Calu3 (cell line): ENCODE measurements at regions not wholly inside any gene's neighbourhood (a gene's known extent, or its start where the extent isn't known, plus 50 kb on each side); places are given as distances from the start of the nearest gene placed in this dataset.

Source experiments
- BruUV-seq: library from RNA; stranded (reverse); fragments of 400-500 nt; replicated peaks from 2 replicates; lab custom pipeline; 2021; lab: Mats Ljungman, UMichigan
- CTCF ChIA-PET: fragments of 300-600 bp; sonication (Branson Sonifier 250); formaldehyde crosslinking; loops from one replicate; lab custom pipeline; 2022; ENCODE audit warnings: antibody characterized with exemption; lab: Charles Lee
- DNase-seq: peaks from one replicate; pipeline ENCODE4 v3.0.0; 2022
- H3K27ac Mint-ChIP-seq: one replicate; pipeline ENCODE4 v1.8.0; 2022; ENCODE audit warnings: mixed read lengths; ENCODE audit not compliant: unreplicated experiment
- H3K27me3 Mint-ChIP-seq: one replicate; pipeline ENCODE4 v1.8.0; 2022; ENCODE audit warnings: mixed read lengths; ENCODE audit not compliant: unreplicated experiment
- H3K36me3 Mint-ChIP-seq: one replicate; pipeline ENCODE4 v1.8.0; 2022; ENCODE audit warnings: mild to moderate bottlenecking, moderate library complexity, mixed read lengths; ENCODE audit not compliant: insufficient read depth, unreplicated experiment
- H3K4me1 Mint-ChIP-seq: one replicate; pipeline ENCODE4 v1.8.0; 2022; ENCODE audit warnings: mild to moderate bottlenecking, low read depth, mixed read lengths; ENCODE audit not compliant: unreplicated experiment
- H3K4me3 Mint-ChIP-seq: one replicate; pipeline ENCODE4 v1.8.0; 2022; ENCODE audit warnings: mild to moderate bottlenecking, low read depth, moderate library complexity, mixed read lengths; ENCODE audit not compliant: unreplicated experiment
- H3K9me3 Mint-ChIP-seq: one replicate; pipeline ENCODE4 v1.8.0; 2022; ENCODE audit warnings: low read depth, mixed read lengths; ENCODE audit not compliant: unreplicated experiment
- intact Hi-C: fragments of 100-400 bp; cut with micrococcal nuclease; formaldehyde crosslinking; loops from one replicate; pipeline ENCODE4 v1.10.0; 2022; ENCODE audit not compliant: unreplicated experiment
- TF ChIP-seq, protein P1 (sequence below): fragments of 200-600 bp; IDR thresholded peaks from one replicate; pipeline ENCODE4 v1.8.0; 2022; ENCODE audit warnings: antibody characterized with exemption; ENCODE audit not compliant: unreplicated experiment

DNA sequence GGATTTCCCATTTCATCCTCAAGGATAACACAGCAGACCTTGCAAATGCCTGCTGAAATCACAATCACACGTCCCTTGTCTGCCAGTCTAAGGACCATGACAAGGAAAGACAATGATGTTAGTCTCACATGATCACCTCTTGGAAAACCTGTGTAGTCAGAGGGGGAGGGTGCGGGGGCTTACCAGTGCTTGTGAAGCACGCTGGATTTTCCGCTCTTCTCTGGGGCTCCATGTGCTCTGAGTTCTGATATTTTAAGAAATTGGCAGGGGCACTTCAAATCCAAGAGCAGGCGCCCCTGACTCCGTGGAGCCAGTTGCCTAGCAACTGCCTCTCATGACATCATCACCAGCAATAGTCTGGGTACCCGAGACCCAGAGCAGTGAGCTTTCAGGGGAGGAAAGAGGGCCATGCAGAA lies 200.9 kb upstream of the C14orf180 start:
- no TSS peak for BruUV-seq
- intact Hi-C loops = no loop called here
- TF ChIP-seq, protein P1, sequence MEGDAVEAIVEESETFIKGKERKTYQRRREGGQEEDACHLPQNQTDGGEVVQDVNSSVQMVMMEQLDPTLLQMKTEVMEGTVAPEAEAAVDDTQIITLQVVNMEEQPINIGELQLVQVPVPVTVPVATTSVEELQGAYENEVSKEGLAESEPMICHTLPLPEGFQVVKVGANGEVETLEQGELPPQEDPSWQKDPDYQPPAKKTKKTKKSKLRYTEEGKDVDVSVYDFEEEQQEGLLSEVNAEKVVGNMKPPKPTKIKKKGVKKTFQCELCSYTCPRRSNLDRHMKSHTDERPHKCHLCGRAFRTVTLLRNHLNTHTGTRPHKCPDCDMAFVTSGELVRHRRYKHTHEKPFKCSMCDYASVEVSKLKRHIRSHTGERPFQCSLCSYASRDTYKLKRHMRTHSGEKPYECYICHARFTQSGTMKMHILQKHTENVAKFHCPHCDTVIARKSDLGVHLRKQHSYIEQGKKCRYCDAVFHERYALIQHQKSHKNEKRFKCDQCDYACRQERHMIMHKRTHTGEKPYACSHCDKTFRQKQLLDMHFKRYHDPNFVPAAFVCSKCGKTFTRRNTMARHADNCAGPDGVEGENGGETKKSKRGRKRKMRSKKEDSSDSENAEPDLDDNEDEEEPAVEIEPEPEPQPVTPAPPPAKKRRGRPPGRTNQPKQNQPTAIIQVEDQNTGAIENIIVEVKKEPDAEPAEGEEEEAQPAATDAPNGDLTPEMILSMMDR = no peak
- H3K36me3 Mint-ChIP-seq = no peaks in the 10 kb centered on the region
- no peak overlapping the region for H3K27ac Mint-ChIP-seq
- CTCF ChIA-PET = no interaction called here
- H3K27me3 Mint-ChIP-seq = peaks cover 90% of the 10 kb centered on the region
- DNase-seq = no peak
- H3K4me3 Mint-ChIP-seq = no peak overlapping the region
- peaks cover 3% of the 10 kb centered on the region for H3K9me3 Mint-ChIP-seq
- H3K4me1 Mint-ChIP-seq = no peaks in the 10 kb centered on the region

DNA sequence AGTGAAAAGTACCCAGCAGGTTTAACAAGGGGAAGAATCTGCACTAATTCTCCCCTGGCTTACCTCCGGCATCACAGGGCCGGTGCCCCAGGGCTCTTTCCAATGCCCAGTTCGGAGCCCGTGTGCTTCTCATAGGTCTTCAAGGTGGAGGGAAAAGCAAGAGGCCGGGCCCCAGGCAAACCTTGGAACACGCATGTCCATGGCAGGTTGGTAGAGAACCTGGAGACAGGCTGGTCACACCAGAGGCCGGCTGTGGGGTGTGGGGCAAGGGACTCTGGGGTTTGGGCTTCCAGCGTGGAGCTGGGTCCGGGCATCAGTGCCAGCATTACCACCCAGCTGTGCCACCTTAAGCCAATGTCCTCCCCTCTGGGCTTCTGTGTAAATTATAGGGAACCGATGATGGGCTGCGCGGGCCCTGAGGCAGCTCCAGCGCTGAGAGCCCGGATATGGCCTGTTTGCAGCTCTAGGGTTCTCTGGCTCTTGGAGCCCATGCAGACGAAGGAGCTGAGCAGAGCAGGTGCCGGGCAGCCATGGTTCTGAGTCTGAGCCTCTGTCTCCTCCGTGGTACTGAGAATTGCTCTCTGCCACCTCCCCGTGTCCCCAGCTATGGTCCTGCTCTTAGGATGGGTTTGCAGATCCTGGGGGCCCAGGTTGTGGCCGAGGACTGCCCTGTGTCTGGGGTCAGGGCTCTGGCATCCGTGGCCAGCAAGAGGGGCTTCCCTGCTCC lies 197.0 kb upstream of the C14orf180 start:
- Mint-ChIP-seq H3K9me3 (peaks cover 3% of the 10 kb centered on the region), H3K27me3 (peaks cover 90% of the 10 kb centered on the region), H3K27ac (no peak overlapping the region), H3K4me3 (no peak overlapping the region), H3K36me3 (no peaks in the 10 kb centered on the region), H3K4me1 (no peaks in the 10 kb centered on the region)
- BruUV-seq = no TSS peak
- CTCF ChIA-PET = no interaction called here
- intact Hi-C loops = no loop called here
- TF ChIP-seq, protein P1 = no peak
- DNase-seq = no peak

DNA sequence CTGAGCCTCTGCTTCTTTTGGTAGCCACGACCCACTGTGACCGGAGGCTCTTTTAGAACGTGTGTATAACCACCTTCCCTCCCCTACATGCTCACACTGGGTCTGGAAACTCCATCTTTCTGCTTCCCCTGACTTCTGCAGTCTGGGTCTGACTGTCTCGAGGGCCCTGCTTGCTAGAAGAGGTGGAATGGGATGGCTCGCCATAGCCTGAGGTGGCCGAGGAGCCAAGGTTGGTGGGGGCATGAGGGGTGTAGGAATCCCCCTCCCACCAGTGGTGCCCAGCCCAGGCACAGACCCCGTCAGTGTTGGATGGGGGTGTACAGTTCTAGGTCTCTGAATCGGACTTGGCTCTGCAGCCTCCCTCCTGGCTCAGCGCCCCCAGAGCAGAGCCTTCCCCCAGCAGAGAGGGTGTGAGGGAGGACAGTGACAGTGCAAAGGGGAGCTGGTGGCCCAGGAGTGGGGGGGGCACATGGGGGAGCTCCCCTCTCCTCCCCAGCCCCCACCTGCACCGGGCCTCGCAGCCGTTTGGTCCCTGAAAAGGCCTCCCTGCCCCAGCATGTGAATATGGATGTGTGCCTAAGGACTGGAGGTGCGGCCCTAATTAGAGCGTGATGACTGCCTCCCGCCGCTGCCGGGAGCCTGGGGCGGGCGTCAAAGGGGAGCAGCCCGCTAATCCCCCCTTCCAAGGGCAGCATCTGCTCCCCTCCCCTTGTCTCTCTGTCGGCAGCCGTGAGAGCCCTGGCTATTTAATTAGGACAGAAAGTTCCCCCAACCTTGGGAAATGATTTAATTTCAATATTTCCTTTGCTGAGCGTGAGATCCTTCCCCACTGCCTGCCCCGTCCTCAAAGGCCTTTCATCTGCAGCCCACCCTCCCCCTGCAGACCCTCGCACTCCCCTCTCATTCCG lies 196.2 kb upstream of the C14orf180 start:
- CTCF ChIA-PET = no interaction called here
- peaks cover 3% of the 10 kb centered on the region for H3K9me3 Mint-ChIP-seq
- H3K4me1 Mint-ChIP-seq = no peaks in the 10 kb centered on the region
- intact Hi-C loops = no loop called here
- DNase-seq = no peak
- no peak overlapping the region for H3K4me3 Mint-ChIP-seq
- BruUV-seq = no TSS peak
- H3K36me3 Mint-ChIP-seq = no peaks in the 10 kb centered on the region
- no peak overlapping the region for H3K27ac Mint-ChIP-seq
- TF ChIP-seq, protein P1 = no peak
- H3K27me3 Mint-ChIP-seq = peaks cover 86% of the 10 kb centered on the region

DNA sequence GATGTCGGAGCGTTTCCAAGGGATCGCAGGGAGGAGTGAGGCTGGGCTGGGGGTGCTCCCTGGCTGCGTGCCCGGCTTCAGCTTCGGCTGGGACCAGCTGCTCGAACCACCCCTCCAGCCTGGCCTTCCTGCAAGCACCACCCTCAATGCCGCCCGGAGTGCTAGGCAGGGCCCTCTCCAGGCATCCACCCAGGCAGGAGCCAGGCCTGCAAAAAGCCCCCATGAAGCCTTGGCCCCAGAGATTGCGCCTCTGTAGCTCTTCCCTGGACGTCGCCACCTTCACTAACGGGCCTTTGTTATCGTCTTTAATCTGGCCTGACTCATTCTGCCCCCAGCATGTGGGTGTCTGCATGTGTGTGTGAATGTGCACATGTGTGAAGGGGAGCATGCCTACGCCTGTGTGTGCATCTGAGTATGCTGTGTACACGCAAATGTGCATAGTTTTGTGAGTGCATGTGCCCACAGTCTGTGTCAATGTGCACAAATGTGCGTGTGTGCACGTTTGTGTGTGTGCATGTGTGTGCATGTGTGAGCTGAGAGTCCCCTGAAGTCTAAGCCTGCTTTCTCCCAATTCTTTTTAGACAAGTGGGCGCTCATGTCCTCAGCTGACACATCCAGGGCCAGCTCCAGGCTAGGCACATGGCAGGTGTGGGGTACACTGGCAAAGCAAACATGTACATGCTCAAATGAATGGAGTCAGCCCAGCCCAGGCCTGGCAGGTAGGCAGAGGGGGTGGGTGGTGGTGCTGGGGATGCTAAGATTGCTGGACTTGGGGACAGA lies 195.4 kb upstream of the C14orf180 start:
- BruUV-seq = no TSS peak
- H3K27ac Mint-ChIP-seq = no peak overlapping the region
- TF ChIP-seq, protein P1 = no peak

More for the DNA sequence above, 195.4 kb upstream of the C14orf180 start:
- CTCF ChIA-PET = no interaction called here
- intact Hi-C loops = no loop called here
- no peaks in the 10 kb centered on the region for H3K4me1 Mint-ChIP-seq
- H3K4me3 Mint-ChIP-seq = no peak overlapping the region
- H3K9me3 Mint-ChIP-seq = peaks cover 3% of the 10 kb centered on the region
- H3K27me3 Mint-ChIP-seq = peaks cover 79% of the 10 kb centered on the region
- no peaks in the 10 kb centered on the region for H3K36me3 Mint-ChIP-seq
- no peak for DNase-seq
